H1 (cell line): ENCODE measurements at regions not wholly inside any gene's neighbourhood (a gene's known extent, or its start where the extent isn't known, plus 50 kb on each side); places are given as distances from the start of the nearest gene placed in this dataset.
"Not testable (repeated sequence)": the region's sequence is repeated elsewhere in the genome, so short reads cannot be mapped to it uniquely, and the experiment has no call there.

Experiments
- CTCF ChIA-PET: fragments of 300-600 bp; sonication (Branson Sonifier 250); formaldehyde crosslinking; loops from one replicate; lab custom pipeline; 2021; ENCODE audit not compliant: partially characterized antibody; lab: Charles Lee
- POLR2A ChIA-PET: fragments of 300-600 bp; sonication (Branson Sonifier 250); formaldehyde crosslinking; loops from one replicate; lab custom pipeline; 2021; ENCODE audit warnings: inconsistent platforms; ENCODE audit not compliant: partially characterized antibody; lab: Charles Lee
- DNase-seq, 2 experiments: peaks; one replicate each; pipeline versions ENCODE4 v3.0.0 to v3.0.0-alpha.2; 2010 to 2022; ENCODE audit warnings: low spot score in 2 of 2, low read depth in 1 of 2, mixed read lengths in 1 of 2
- FAIRE-seq: peaks from 2 replicates; lab custom pipeline; 2011; peaks lifted over from hg19 to GRCh38; lab: Jason Lieb, UNC
- H2AFZ ChIP-seq: 2 replicates; pipeline ENCODE4 v1.8.1; 2012; ENCODE audit warnings: low read length, inconsistent platforms
- H2AK5ac ChIP-seq: 2 replicates; pipeline ENCODE4 v1.6.1; 2013; ENCODE audit warnings: low read depth, low read length
- H2BK120ac ChIP-seq: replicated peaks from 2 replicates; pipeline ENCODE3; 2013; ENCODE audit warnings: low read depth, low read length, inconsistent platforms
- H2BK12ac ChIP-seq: 2 replicates; pipeline ENCODE4 v1.6.1; 2013; ENCODE audit warnings: low read depth, low read length
- H2BK15ac ChIP-seq: 2 replicates; pipeline ENCODE4 v1.6.1; 2013; ENCODE audit warnings: low read length
- H2BK20ac ChIP-seq: 2 replicates; pipeline ENCODE4 v1.6.1; 2013; ENCODE audit warnings: low read length
- H2BK5ac ChIP-seq: 2 replicates; pipeline ENCODE4 v1.6.1; 2013; ENCODE audit warnings: low read depth, low read length
- H3K14ac ChIP-seq: 2 replicates; pipeline ENCODE4 v1.6.1; 2013; ENCODE audit warnings: inconsistent platforms; ENCODE audit not compliant: insufficient read length
- H3K18ac ChIP-seq: 2 replicates; pipeline ENCODE4 v1.6.1; 2013; ENCODE audit warnings: low read length; ENCODE audit errors: extremely low read depth
- H3K23ac ChIP-seq: 2 replicates; pipeline ENCODE4 v1.6.1; 2013; ENCODE audit warnings: inconsistent platforms; ENCODE audit not compliant: insufficient read length
- H3K23me2 ChIP-seq: 2 replicates; pipeline ENCODE4 v1.6.1; 2013; ENCODE audit warnings: low read depth, low read length
- H3K27ac ChIP-seq: 2 replicates; pipeline ENCODE4 v1.6.1; 2011; ENCODE audit warnings: low read depth, low read length, inconsistent platforms
- H3K27me3 ChIP-seq, 4 experiments: replicated peaks in 1 of 4; 1 replicate in 1 of 4; 2 replicates in 3 of 4; pipeline versions ENCODE4 v1.6.1 to v1.8.1; 2011 to 2013; ENCODE audit warnings: low read length in 3 of 4, mild to moderate bottlenecking in 3 of 4, inconsistent platforms in 2 of 4, mixed read lengths in 2 of 4, moderate library complexity in 1 of 4; ENCODE audit not compliant: control insufficient read depth in 3 of 4, insufficient read depth in 3 of 4; ENCODE audit errors: extremely low read depth in 1 of 4
- H3K36me3 ChIP-seq, 4 experiments: 2 replicates each; pipeline versions ENCODE4 v1.6.1 to v1.8.1; 2011 to 2013; ENCODE audit warnings: mild to moderate bottlenecking in 4 of 4, low read length in 3 of 4, moderate library complexity in 2 of 4, control low read depth in 1 of 4, inconsistent platforms in 1 of 4; ENCODE audit not compliant: insufficient read depth in 4 of 4, control insufficient read depth in 2 of 4
- H3K4ac ChIP-seq: replicated peaks from 2 replicates; pipeline ENCODE3; 2013; ENCODE audit warnings: low read length, low read depth, mixed read lengths, inconsistent platforms; ENCODE audit not compliant: insufficient read length
- H3K4me1 ChIP-seq, 4 experiments: replicated peaks in 1 of 4; 1 replicate in 1 of 4; 2 replicates in 3 of 4; pipeline versions ENCODE4 v1.6.1 to v1.8.1; 2011 to 2013; ENCODE audit warnings: low read length in 3 of 4, inconsistent platforms in 2 of 4, mixed read lengths in 1 of 4; ENCODE audit not compliant: insufficient read depth in 4 of 4, control insufficient read depth in 3 of 4
- H3K4me2 ChIP-seq, 2 experiments: 2 replicates each; pipeline versions ENCODE4 v1.6.1 to v1.8.1; 2011 to 2013; ENCODE audit warnings: low read depth in 2 of 2, low read length in 2 of 2, control low read depth in 1 of 2, inconsistent platforms in 1 of 2, mild to moderate bottlenecking in 1 of 2; ENCODE audit not compliant: insufficient read depth in 1 of 2
- H3K4me3 ChIP-seq, 4 experiments: fragments of 200-600, 300-600 bp in 1 of 4; sonication (generic), shearing (Covaris generic), sonication (Bioruptor Twin) in 1 of 4; 2 replicates each; pipeline versions ENCODE4 v1.5.1 to v1.8.1; 2011 to 2016; ENCODE audit warnings: low read length in 4 of 4, low read depth in 3 of 4, control low read depth in 2 of 4, inconsistent platforms in 2 of 4, mild to moderate bottlenecking in 2 of 4, mixed read lengths in 1 of 4, moderate library complexity in 1 of 4; ENCODE audit not compliant: insufficient read depth in 2 of 4; ENCODE audit errors: extremely low read depth in 1 of 4
- H3K56ac ChIP-seq: replicated peaks from 2 replicates; pipeline ENCODE3; 2013; ENCODE audit warnings: low read depth, mild to moderate bottlenecking, mixed read lengths, low read length, inconsistent platforms; ENCODE audit not compliant: insufficient read length
- H3K79me1 ChIP-seq: 2 replicates; pipeline ENCODE4 v1.6.1; 2013; ENCODE audit warnings: low read depth, low read length, control low read depth
- H3K79me2 ChIP-seq, 2 experiments: 2 replicates each; pipeline versions ENCODE4 v1.6.1 to v1.8.1; 2012 to 2013; ENCODE audit warnings: low read length in 2 of 2, mild to moderate bottlenecking in 2 of 2, inconsistent platforms in 1 of 2; ENCODE audit not compliant: insufficient read depth in 2 of 2, control insufficient read depth in 1 of 2
- H3K9ac ChIP-seq, 4 experiments: replicated peaks in 1 of 4; 1 replicate in 1 of 4; 2 replicates in 3 of 4; pipeline versions ENCODE4 v1.6.1 to v1.8.1; 2011 to 2013; ENCODE audit warnings: low read depth in 3 of 4, low read length in 3 of 4, control low read depth in 2 of 4, mild to moderate bottlenecking in 2 of 4, moderate library complexity in 2 of 4, inconsistent platforms in 1 of 4; ENCODE audit errors: extremely low read depth in 1 of 4
- H3K9me3 ChIP-seq, 2 experiments: 2 replicates each; pipeline versions ENCODE4 v1.6.1 to v1.8.1; 2012 to 2013; ENCODE audit warnings: mild to moderate bottlenecking in 2 of 2, moderate library complexity in 2 of 2, control low read depth in 1 of 2, inconsistent platforms in 1 of 2, low read depth in 1 of 2, low read length in 1 of 2, mixed read lengths in 1 of 2; ENCODE audit not compliant: insufficient read depth in 2 of 2
- H4K20me1 ChIP-seq, 2 experiments: replicated peaks in 1 of 2; 2 replicates each; pipeline versions ENCODE3 to v1.8.1; 2011 to 2013; ENCODE audit warnings: inconsistent platforms in 2 of 2, low read length in 2 of 2, mild to moderate bottlenecking in 1 of 2; ENCODE audit not compliant: insufficient read depth in 2 of 2, control insufficient read depth in 1 of 2
- H4K5ac ChIP-seq: 2 replicates; pipeline ENCODE4 v1.6.1; 2013; ENCODE audit warnings: low read length, low read depth, mixed read lengths, inconsistent platforms; ENCODE audit not compliant: insufficient read length
- H4K8ac ChIP-seq: 2 replicates; pipeline ENCODE4 v1.8.0; 2013; ENCODE audit warnings: mild to moderate bottlenecking, moderate library complexity, low read length, inconsistent platforms; ENCODE audit not compliant: insufficient read depth; ENCODE audit errors: extremely low read depth
- H4K91ac ChIP-seq: replicated peaks from 2 replicates; pipeline ENCODE3; 2013; ENCODE audit warnings: low read length, mixed read lengths, inconsistent platforms; ENCODE audit not compliant: insufficient read length
- WGBS, 2 experiments: shearing (Covaris generic) in 1 of 2; methylation state at CpG; one replicate each; pipeline versions ENCODE4 v1.1.6 to v1.1.7; 2013 to 2015; ENCODE audit warnings: low lambda C conversion rate in 2 of 2, mixed read lengths in 2 of 2, inconsistent platforms in 1 of 2, low coverage in 1 of 2, missing lambda C conversion rate in 1 of 2; ENCODE audit not compliant: insufficient replicate concordance in 2 of 2, insufficient coverage in 1 of 2, insufficient read length in 1 of 2; ENCODE audit errors: extremely low coverage in 1 of 2, missing lambda C conversion rate in 1 of 2; 5-methylcytosine and 5-hydroxymethylcytosine counted together

GRCh38 chr4:92028830-92029229 lies 274.9 kb upstream of the GRID2 start:
- H3K79me2 ChIP-seq, H2BK5ac ChIP-seq, H2AFZ ChIP-seq, H3K27me3 ChIP-seq, H3K4ac ChIP-seq, H4K8ac ChIP-seq, H2BK120ac ChIP-seq, H3K4me1 ChIP-seq, H2BK12ac ChIP-seq, H3K56ac ChIP-seq, H4K5ac ChIP-seq, H2BK15ac ChIP-seq, H2AK5ac ChIP-seq, H3K23ac ChIP-seq, FAIRE-seq, H3K14ac ChIP-seq, H3K9ac ChIP-seq, H3K27ac ChIP-seq, H2BK20ac ChIP-seq, H3K18ac ChIP-seq, H3K36me3 ChIP-seq, H3K23me2 ChIP-seq, DNase-seq, H4K91ac ChIP-seq, H4K20me1 ChIP-seq, H3K4me3 ChIP-seq, H3K79me1 ChIP-seq, H3K9me3 ChIP-seq, H3K4me2 ChIP-seq, POLR2A ChIA-PET: not testable (repeated sequence)
- 94 to 100% methylated on average over 2 to 6 of the region's 6 CpGs for WGBS, 2 experiments
- CTCF ChIA-PET, result interaction anchor here (1.3 kb wide), 1 partner anchor 19 kb away, joined by 3 read pairs; no protein-coding TSS in a partner anchor
